K562 (cell line): ENCODE measurements at regions not wholly inside any gene's neighbourhood (a gene's known extent, or its start where the extent isn't known, plus 50 kb on each side); places are given as distances from the start of the nearest gene placed in this dataset.

ENCODE experiments used
- ATAC-seq: fragments of 200-7000 bp; cut with Tn5 transposase; 3 replicates; pipeline ENCODE4 v1.9.1; 2020; ENCODE audit warnings: moderate library complexity
- BruUV-seq: library from RNA; stranded (reverse); fragments of 400-500 nt; replicated peaks from 2 replicates; lab custom pipeline; 2021; lab: Mats Ljungman, UMichigan
- CTCF ChIA-PET: fragments of 300-600 bp; formaldehyde crosslinking; extraction: SDS; loops from one replicate; lab custom pipeline; 2021; ENCODE audit warnings: low intra/inter-chr PET ratio; lab: Yijun Ruan, JAX
- POLR2A ChIA-PET: fragments of 300-600, 350-650 bp; sonication (Branson Sonifier 250); formaldehyde crosslinking; extraction: SDS; loops from one replicate; lab custom pipeline; 2021; ENCODE audit warnings: antibody characterized with exemption, inconsistent platforms; lab: Yijun Ruan, JAX
- DNase-seq, 4 experiments: peaks; one replicate each; pipeline versions ENCODE4 v3.0.0 to v3.0.0-alpha.2; 2011 to 2018; ENCODE audit warnings: low spot score in 3 of 4, mixed read lengths in 3 of 4; ENCODE audit errors: extremely low read depth in 1 of 4
- FAIRE-seq: peaks from 2 replicates; lab custom pipeline; 2011; peaks lifted over from hg19 to GRCh38; lab: Jason Lieb, UNC
- H2AFZ ChIP-seq: 2 replicates; pipeline ENCODE4 v1.6.0; 2011; ENCODE audit warnings: low read depth, low read length, control low read depth, inconsistent platforms
- H3K27ac ChIP-seq: fragments of 200-600 bp; 3 replicates; pipeline ENCODE4 v1.8.0; 2011; ENCODE audit warnings: low read depth, mild to moderate bottlenecking, control low read depth, inconsistent platforms, low read length, moderate library complexity, mixed read lengths; ENCODE audit errors: extremely low read depth
- H3K27me3 ChIP-seq, 2 experiments: fragments of 300-600 bp in 1 of 2; 2 replicates in 1 of 2; 3 replicates in 1 of 2; pipeline versions ENCODE4 v1.6.0 to v1.8.0; 2011; ENCODE audit warnings: inconsistent platforms in 2 of 2, low read length in 2 of 2, mild to moderate bottlenecking in 1 of 2, mixed read lengths in 1 of 2, moderate library complexity in 1 of 2; ENCODE audit not compliant: control insufficient read depth in 2 of 2, insufficient read depth in 2 of 2
- H3K36me3 ChIP-seq: fragments of 300-600 bp; 3 replicates; pipeline ENCODE4 v1.8.0; 2011; ENCODE audit warnings: mild to moderate bottlenecking, low read length, inconsistent platforms; ENCODE audit not compliant: control insufficient read depth, insufficient read depth
- H3K4me1 ChIP-seq, 2 experiments: fragments of 200-600 bp in 1 of 2; replicated peaks in 1 of 2; 2 replicates in 1 of 2; 3 replicates in 1 of 2; pipeline versions ENCODE4 v1.5.1 to v1.8.0; 2011; ENCODE audit warnings: inconsistent platforms in 2 of 2, low read length in 2 of 2, mild to moderate bottlenecking in 1 of 2, mixed read lengths in 1 of 2, moderate library complexity in 1 of 2; ENCODE audit not compliant: control insufficient read depth in 2 of 2, insufficient read depth in 2 of 2
- H3K4me2 ChIP-seq: 2 replicates; pipeline ENCODE4 v1.6.1; 2011; ENCODE audit warnings: low read length, control low read depth, inconsistent platforms, mixed read lengths; ENCODE audit not compliant: insufficient read depth
- H3K4me3 ChIP-seq: fragments of 200-600 bp; sonication (generic), shearing (Covaris generic); 2 replicates; pipeline ENCODE4 v1.5.1; 2016; ENCODE audit warnings: control low read depth, inconsistent platforms
- H3K79me2 ChIP-seq: fragments of 200-600 bp; 3 replicates; pipeline ENCODE4 v1.8.0; 2011; ENCODE audit warnings: low read length, inconsistent platforms; ENCODE audit not compliant: control insufficient read depth, insufficient read depth
- H3K9ac ChIP-seq, 2 experiments: 2 replicates each; pipeline versions ENCODE4 v1.6.0 to v1.6.1; 2011; ENCODE audit warnings: low read depth in 2 of 2, low read length in 2 of 2, control low read depth in 1 of 2, inconsistent platforms in 1 of 2, mild to moderate bottlenecking in 1 of 2, mixed read lengths in 1 of 2; ENCODE audit not compliant: insufficient read depth in 1 of 2
- H3K9me1 ChIP-seq: one replicate; pipeline ENCODE4 v1.6.0; 2011; ENCODE audit warnings: inconsistent platforms, mild to moderate bottlenecking, low read length, moderate library complexity; ENCODE audit not compliant: control insufficient read depth, insufficient read depth
- H3K9me3 ChIP-seq: replicated peaks from 2 replicates; pipeline ENCODE4 v1.5.1; 2011; ENCODE audit warnings: low read depth, low read length, inconsistent platforms; ENCODE audit not compliant: control insufficient read depth, insufficient read depth
- H4K20me1 ChIP-seq: replicated peaks from 2 replicates; pipeline ENCODE4 v1.6.1; 2011; ENCODE audit warnings: low read length, inconsistent platforms, mixed read lengths; ENCODE audit not compliant: control insufficient read depth, insufficient read depth
- CREBBP ChIP-seq: IDR thresholded peaks from one replicate; pipeline ENCODE4 v1.6.1; 2012; ENCODE audit warnings: low read depth, mild to moderate bottlenecking, control low read depth, inconsistent platforms, low read length
- HIVEP1 ChIP-seq: fragments of 250-450 bp; sonication (Bioruptor Pico); IDR thresholded peaks from 2 replicates; pipeline ENCODE4 v1.4.0; 2020; ENCODE audit warnings: mild to moderate bottlenecking
- HMGN3 ChIP-seq: IDR thresholded peaks from 2 replicates; pipeline ENCODE4 v1.6.1; 2011; ENCODE audit warnings: borderline replicate concordance, low read depth, mild to moderate bottlenecking, mixed read lengths, low read length; ENCODE audit not compliant: insufficient read length; ENCODE audit errors: extremely low read depth
- KLF6 ChIP-seq: fragments of 250-450 bp; sonication (Bioruptor Pico); IDR thresholded peaks from 2 replicates; pipeline ENCODE4 v1.4.0; 2020; ENCODE audit warnings: mild to moderate bottlenecking, moderate library complexity, borderline replicate concordance
- L3MBTL2 ChIP-seq: fragments of 450-650 bp; IDR thresholded peaks from 2 replicates; pipeline ENCODE4 v1.6.1; 2016; ENCODE audit warnings: mild to moderate bottlenecking, moderate library complexity
- MAZ ChIP-seq, 2 experiments: fragments of 450-650 bp in 1 of 2; sonication (generic) in 1 of 2; formaldehyde crosslinking; IDR thresholded peaks in 1 of 2; conservative IDR thresholded peaks in 1 of 2; 2 replicates each; pipeline versions ENCODE4 v1.4.0 to v1.5.0; 2020; ENCODE audit warnings: mild to moderate bottlenecking in 1 of 2, missing genetic modification reagents in 1 of 2
- MEIS2 ChIP-seq: fragments of 450-650 bp; IDR thresholded peaks from 2 replicates; pipeline ENCODE4 v1.6.1; 2014; ENCODE audit warnings: mild to moderate bottlenecking; ENCODE audit not compliant: partially characterized antibody
- SIX5 ChIP-seq, 2 experiments: IDR thresholded peaks; 2 replicates each; pipeline ENCODE4 v1.6.1; 2011; ENCODE audit warnings: low read length in 2 of 2, borderline replicate concordance in 1 of 2, low read depth in 1 of 2, mild to moderate bottlenecking in 1 of 2, moderate library complexity in 1 of 2; ENCODE audit not compliant: insufficient read depth in 1 of 2
- SMAD1 ChIP-seq: fragments of 150-350 bp; IDR thresholded peaks from 2 replicates; pipeline ENCODE4 v1.6.1; 2014; ENCODE audit warnings: low read length, low read depth; ENCODE audit not compliant: partially characterized antibody
- TCF7L2 ChIP-seq: fragments of 150-350 bp; IDR thresholded peaks from 2 replicates; pipeline ENCODE4 v1.6.1; 2016; ENCODE audit warnings: low read depth, mild to moderate bottlenecking, low read length, moderate library complexity
- ZBTB8A ChIP-seq: fragments of 450-650 bp; IDR thresholded peaks from 2 replicates; pipeline ENCODE4 v1.6.1; 2018; ENCODE audit warnings: mild to moderate bottlenecking, moderate library complexity; ENCODE audit not compliant: partially characterized antibody
- ZNF12 ChIP-seq: sonication (generic); formaldehyde crosslinking; IDR thresholded peaks from 2 replicates; pipeline ENCODE4 v1.4.0; 2020; ENCODE audit warnings: mild to moderate bottlenecking, missing genetic modification reagents
- ZNF263 ChIP-seq: sonication (generic); formaldehyde crosslinking; IDR thresholded peaks from 2 replicates; pipeline ENCODE4 v1.8.0; 2022; ENCODE audit warnings: mild to moderate bottlenecking, missing genetic modification reagents, borderline replicate concordance
- ZNF780A ChIP-seq: fragments of 250-450 bp; sonication (Bioruptor Pico); IDR thresholded peaks from 2 replicates; pipeline ENCODE4 v1.5.0; 2021; ENCODE audit warnings: mild to moderate bottlenecking
- whole genome bisulfite sequencing: fragments of 100-300 bp; shearing (Covaris generic); methylation state at CpG from one replicate; pipeline ENCODE4 v1.1.6; 2016; ENCODE audit warnings: low coverage, mixed read lengths; ENCODE audit not compliant: insufficient coverage; ENCODE audit errors: missing lambda C conversion rate; 5-methylcytosine and 5-hydroxymethylcytosine counted together
- in situ Hi-C: fragments of 300-500 bp; cut with MboI; formaldehyde crosslinking; loops from 4 replicates; pipeline ENCODE4 v1.15.0; 2018; ENCODE audit warnings: inconsistent platforms, mixed read lengths
- intact Hi-C: fragments of 100-400 bp; cut with micrococcal nuclease; formaldehyde crosslinking; loops from 2 replicates; pipeline ENCODE4 v1.14.2; 2022
- TF ChIP-seq, protein P1 (sequence below), 2 experiments: fragments of 450-650 bp in 1 of 2; sonication (generic) in 1 of 2; formaldehyde crosslinking; conservative IDR thresholded peaks; 2 replicates each; pipeline versions ENCODE4 v1.4.0 to v1.8.1; 2020 to 2022; ENCODE audit warnings: mild to moderate bottlenecking in 1 of 2, missing genetic modification reagents in 1 of 2
- TF ChIP-seq, protein P2 (sequence below): fragments of 450-650 bp; IDR thresholded peaks from 2 replicates; pipeline ENCODE4 v1.6.1; 2016; ENCODE audit warnings: mild to moderate bottlenecking
- TF ChIP-seq, protein P3 (sequence below): sonication (generic); IDR thresholded peaks from 2 replicates; pipeline ENCODE4 v1.6.1; 2016

DNA sequence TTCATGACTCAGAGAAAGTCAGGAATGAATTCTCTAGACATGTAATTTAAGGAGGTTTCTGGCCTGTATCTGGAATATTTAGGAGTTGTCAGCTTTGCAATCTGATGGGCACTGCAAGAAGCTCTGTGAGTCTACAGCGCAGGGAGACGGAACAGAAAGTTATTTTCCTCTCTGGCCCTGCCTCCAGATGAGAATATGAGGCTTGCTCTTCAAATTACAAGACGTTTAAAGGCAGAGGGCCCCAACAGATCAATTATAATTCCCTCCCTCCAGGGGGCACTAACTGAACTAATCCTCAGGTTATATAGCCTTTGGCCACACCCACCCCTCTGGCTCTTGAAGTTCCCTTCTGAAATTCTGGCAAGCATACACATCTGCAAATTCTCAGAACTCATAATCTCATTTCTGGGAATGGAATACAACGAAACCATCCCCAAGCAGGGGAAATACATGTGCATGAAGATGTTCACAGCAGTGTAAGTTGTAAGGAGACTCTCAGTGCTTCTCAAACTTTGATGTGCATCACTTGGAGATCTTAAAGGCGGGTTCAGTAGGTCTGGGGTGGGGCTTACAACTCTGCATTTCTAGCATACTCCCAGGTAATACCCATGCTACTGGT lies 307.6 kb downstream of the CWC27 start:
- Histone ChIP-seq H3K36me3 (no peaks in the 10 kb centered on the region), H3K4me2 (peak overlapping the region; percentile 45), H3K9me3 (peaks cover 4% of the 10 kb centered on the region; the same call in 1 of the 2 replicates), H4K20me1 (no peaks in the 10 kb centered on the region), H3K79me2 (no peaks in the 10 kb centered on the region), H3K27me3 (no peaks in the 10 kb centered on the region), H2AFZ (peak overlapping the region; percentile 93), H3K4me1 (peaks cover 5 to 32% of the 10 kb centered on the region in 2 experiments), H3K9me1 (no peaks in the 10 kb centered on the region), H3K4me3 (no peak overlapping the region), H3K9ac (peak overlapping the region in 1 of 2 experiments; percentile 38; a peak in 1 of 4 replicates), H3K27ac (peak overlapping the region; percentile 47; the same call in 2 of the 3 replicates)
- ATAC-seq (peak; percentile 97), DNase-seq (peak; percentile 82 to 94 (median 86)), FAIRE-seq (peak; percentile 91)
- in situ Hi-C loops (no loop called here), intact Hi-C loops (loop anchor here (2.0 to 5.0 kb wide), 2 partner anchors 131 to 406 kb away; no protein-coding TSS in a partner anchor)
- ChIA-PET CTCF (no interaction called here), POLR2A (interaction anchor here (0.8 kb wide), 1 partner anchor 11 kb away, joined by 3 read pairs; no protein-coding TSS in a partner anchor)
- no TSS peak for BruUV-seq
- 5% methylated on average over 5 of the region's 5 CpGs for WGBS
- TF ChIP-seq, protein P1, sequence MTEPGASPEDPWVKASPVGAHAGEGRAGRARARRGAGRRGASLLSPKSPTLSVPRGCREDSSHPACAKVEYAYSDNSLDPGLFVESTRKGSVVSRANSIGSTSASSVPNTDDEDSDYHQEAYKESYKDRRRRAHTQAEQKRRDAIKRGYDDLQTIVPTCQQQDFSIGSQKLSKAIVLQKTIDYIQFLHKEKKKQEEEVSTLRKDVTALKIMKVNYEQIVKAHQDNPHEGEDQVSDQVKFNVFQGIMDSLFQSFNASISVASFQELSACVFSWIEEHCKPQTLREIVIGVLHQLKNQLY (CRISPR knock-in tag; conservative IDR thresholded peaks at IDR 0.05) = no peak
- TF ChIP-seq HIVEP1 (CRISPR knock-in tag) (no peak), ZNF263 (CRISPR knock-in tag) (no peak), MEIS2 (peak; percentile 5), MAZ (CRISPR knock-in tag; conservative IDR thresholded peaks at IDR 0.05 in 1 of 2, IDR thresholded peaks at IDR 0.05 in 1 of 2) (peak in 1 of 2 experiments; percentile 60; a peak in 2 of 4 replicates), ZBTB8A (no peak), CREBBP (no peak), L3MBTL2 (peak; percentile 64; the same call in 1 of the 2 replicates), ZNF12 (no peak), SMAD1 (no peak), TCF7L2 (no peak), ZNF780A (CRISPR knock-in tag) (no peak), HMGN3 (no peak), KLF6 (CRISPR knock-in tag) (0 out of 2 replicates have a peak, but pooled peaks have one; percentile 26), SIX5 (IDR thresholded peaks at IDR 0.05; ENCODE audit: borderline replicate concordance in 1 of 2, insufficient read depth in 1 of 2, low read depth in 1 of 2, low read length in 2 of 2) (0 out of 4 replicates have a peak, but pooled peaks of 1 of the 2 experiments have one; percentile 21)
- TF ChIP-seq, protein P2, sequence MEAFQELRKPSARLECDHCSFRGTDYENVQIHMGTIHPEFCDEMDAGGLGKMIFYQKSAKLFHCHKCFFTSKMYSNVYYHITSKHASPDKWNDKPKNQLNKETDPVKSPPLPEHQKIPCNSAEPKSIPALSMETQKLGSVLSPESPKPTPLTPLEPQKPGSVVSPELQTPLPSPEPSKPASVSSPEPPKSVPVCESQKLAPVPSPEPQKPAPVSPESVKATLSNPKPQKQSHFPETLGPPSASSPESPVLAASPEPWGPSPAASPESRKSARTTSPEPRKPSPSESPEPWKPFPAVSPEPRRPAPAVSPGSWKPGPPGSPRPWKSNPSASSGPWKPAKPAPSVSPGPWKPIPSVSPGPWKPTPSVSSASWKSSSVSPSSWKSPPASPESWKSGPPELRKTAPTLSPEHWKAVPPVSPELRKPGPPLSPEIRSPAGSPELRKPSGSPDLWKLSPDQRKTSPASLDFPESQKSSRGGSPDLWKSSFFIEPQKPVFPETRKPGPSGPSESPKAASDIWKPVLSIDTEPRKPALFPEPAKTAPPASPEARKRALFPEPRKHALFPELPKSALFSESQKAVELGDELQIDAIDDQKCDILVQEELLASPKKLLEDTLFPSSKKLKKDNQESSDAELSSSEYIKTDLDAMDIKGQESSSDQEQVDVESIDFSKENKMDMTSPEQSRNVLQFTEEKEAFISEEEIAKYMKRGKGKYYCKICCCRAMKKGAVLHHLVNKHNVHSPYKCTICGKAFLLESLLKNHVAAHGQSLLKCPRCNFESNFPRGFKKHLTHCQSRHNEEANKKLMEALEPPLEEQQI = peak; percentile 78
- TF ChIP-seq, protein P3, sequence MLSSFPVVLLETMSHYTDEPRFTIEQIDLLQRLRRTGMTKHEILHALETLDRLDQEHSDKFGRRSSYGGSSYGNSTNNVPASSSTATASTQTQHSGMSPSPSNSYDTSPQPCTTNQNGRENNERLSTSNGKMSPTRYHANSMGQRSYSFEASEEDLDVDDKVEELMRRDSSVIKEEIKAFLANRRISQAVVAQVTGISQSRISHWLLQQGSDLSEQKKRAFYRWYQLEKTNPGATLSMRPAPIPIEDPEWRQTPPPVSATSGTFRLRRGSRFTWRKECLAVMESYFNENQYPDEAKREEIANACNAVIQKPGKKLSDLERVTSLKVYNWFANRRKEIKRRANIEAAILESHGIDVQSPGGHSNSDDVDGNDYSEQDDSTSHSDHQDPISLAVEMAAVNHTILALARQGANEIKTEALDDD = 0 out of 2 replicates have a peak, but pooled peaks have one; percentile 27
